GM18870 (cell line): ENCODE measurements at regions not wholly inside any gene's neighbourhood (a gene's known extent, or its start where the extent isn't known, plus 50 kb on each side); places are given as distances from the start of the nearest gene placed in this dataset.

ENCODE experiments used
- ATAC-seq: cut with Tn5 transposase; IDR thresholded peaks from one replicate; pipeline ENCODE4 v1.9.1; 2021; ENCODE audit warnings: moderate library complexity; ENCODE audit not compliant: unreplicated experiment

DNA sequence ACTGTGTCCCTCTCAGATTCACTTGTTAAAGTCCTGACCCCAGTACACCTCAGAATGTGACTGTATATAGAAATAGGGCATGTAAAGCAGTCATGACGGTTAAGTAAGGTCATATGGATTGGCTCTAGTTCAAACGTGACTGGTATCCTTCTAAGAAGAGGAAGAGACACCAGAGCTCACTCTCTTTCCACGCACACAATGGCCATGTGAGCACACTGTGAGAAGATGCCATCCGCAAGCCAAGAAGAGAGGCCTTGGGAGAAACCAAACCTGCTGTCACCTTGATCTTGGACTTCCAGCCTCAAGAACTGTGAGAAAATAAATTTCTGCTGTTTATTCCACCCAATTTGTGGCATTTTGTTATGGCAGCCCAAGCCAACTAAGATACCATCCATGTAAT is 56.8 kb upstream of the IRF2BP2 start:
- ATAC-seq = no peak

DNA sequence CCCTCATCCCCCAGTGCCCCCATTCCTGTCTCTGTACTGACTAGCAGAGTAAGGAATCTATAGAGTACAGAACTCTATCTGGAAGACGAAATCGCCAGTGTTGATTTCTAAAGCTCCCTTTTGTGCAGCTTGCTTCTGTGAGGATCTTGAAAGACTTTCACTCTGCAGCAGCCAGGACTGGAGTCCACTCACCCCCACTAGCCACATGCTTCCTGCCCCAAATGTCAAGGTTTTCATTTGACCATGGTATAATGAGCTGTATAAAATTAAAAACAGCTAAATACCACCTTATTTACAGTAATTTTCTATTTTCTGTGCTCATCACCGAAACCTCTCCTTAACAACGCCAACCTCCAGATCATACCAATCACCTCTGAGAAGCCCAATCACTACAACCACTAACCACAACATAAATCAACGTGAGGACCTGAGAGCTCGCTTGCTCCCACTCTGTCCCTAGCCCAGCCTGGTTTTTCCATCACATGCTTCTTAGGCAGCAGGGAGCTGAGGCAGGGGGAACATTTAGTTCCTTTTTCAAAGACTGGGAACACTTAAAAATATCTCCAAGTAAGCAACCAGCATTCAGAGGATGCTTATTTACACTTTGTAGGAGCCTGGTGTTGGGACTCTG is 56.1 kb upstream of the IRF2BP2 start:
- no peak for ATAC-seq

DNA sequence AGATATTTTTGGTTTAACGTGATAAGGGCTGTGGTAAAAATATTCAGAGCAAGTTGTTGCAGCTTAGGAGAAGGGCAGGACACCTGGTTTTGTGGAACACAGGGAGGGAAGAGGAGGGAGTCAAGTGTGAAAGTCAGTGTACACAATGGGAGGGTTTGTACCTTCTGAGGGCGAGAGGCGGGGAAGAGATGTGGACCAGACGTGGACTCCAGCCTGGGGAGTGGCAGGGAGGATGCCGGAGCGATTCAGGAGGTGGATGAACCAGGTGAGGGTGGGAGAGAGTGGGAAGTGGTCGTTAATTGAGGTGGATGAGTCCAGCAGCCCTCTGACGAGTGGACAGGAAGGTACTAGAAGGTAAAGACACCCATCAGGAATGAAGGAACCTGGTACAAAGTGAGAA is 52.2 kb upstream of the IRF2BP2 start:
- ATAC-seq = no peak

DNA sequence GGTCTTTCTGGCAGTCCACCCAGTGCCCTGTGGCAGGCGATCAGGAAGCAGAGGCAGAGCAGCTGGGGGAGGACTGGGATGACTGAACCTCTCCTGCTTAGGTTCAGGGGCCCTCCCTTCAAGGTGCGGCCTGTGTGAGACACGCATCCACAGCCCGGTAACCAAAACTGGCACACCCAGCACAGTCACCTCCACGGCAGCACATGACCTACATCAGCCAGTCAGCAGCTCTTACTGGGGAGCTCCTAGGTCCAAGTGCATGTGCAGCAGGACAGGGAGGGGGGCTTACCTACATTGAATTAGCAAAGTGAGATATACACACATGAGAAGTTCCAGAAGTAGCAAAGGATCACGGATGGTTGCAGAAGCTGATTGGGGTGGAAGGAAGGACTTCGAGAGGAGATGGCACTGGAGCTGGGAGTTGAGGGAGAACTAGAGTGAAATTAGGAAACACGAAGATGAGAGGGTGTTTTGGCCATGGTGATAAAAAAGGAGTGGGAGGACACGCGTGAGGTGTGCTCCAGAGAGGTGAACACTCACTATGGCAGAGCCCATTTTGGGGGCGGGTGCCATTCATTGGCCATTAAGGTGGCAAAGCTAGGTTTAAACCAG is 51.4 kb upstream of the IRF2BP2 start:
- ATAC-seq = no peak

DNA sequence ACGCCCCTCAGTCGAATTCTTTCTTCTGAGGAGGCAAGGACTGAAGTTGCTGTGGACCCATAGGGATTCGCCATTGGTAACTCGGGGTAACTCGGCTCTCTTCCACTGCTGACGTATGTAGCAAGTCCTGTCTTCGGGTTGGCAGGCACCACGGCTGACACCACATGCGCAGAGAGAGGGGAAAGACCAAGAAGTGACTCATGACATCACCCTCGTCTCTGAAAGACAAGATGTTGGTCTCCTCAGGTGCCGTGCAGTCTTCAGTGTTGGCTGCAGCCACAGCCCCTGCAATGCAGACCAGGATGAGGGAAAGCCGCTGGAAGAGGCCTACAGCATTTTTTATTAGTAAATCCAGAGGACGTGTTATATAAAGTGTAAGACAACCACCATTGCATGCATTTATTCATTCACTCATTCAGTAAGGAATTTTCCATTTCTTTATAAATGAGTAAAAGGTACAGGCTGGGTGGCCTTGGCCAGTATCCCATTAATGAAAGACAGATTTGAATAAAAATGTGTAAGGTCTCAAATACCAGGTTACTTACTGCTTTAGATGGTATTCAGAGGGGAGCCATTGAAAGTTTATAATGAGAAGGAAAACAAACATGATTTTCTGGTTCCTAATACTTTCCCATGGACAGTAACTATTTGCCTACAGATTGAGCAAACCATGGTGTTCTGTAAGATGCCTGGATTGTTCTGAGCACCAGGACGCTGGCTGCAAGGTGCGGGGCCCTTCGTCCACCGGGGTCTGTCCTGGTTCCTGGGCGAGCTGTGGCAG is 50.7 kb upstream of the IRF2BP2 start:
- ATAC-seq = no peak
